IMR-90 (cell line): ENCODE measurements at regions not wholly inside any gene's neighbourhood (a gene's known extent, or its start where the extent isn't known, plus 50 kb on each side); places are given as distances from the start of the nearest gene placed in this dataset.

Experiments
- ATAC-seq: fragments of 200-7000 bp; cut with Tn5 transposase; 2 replicates; pipeline ENCODE4 v1.9.1; 2020; ENCODE audit warnings: low read depth, mild to moderate bottlenecking, moderate library complexity
- BruUV-seq: library from RNA; stranded (reverse); fragments of 400-500 nt; replicated peaks from 2 replicates; lab custom pipeline; 2021; lab: Mats Ljungman, UMichigan
- CTCF ChIA-PET: fragments of 300-600 bp; formaldehyde crosslinking; extraction: SDS; loops from one replicate; lab custom pipeline; 2021; ENCODE audit warnings: antibody characterized with exemption; lab: Yijun Ruan, JAX
- POLR2A ChIA-PET: fragments of 300-600 bp; sonication (Branson Sonifier 250); formaldehyde crosslinking; loops from one replicate; lab custom pipeline; 2022; ENCODE audit warnings: antibody characterized with exemption; ENCODE audit not compliant: unreplicated experiment; lab: Charles Lee
- DNase-seq: peaks from one replicate; pipeline ENCODE4 v3.0.0; 2013
- H2AFZ ChIP-seq: replicated peaks from 2 replicates; pipeline ENCODE3; 2013; ENCODE audit warnings: low read length, mild to moderate bottlenecking; ENCODE audit not compliant: poor library complexity
- H2AK5ac ChIP-seq: 2 replicates; pipeline ENCODE4 v1.6.1; 2013; ENCODE audit warnings: low read depth, low read length, inconsistent platforms
- H2AK9ac ChIP-seq: replicated peaks from 2 replicates; pipeline ENCODE3; 2013; ENCODE audit warnings: mild to moderate bottlenecking, low read depth, low read length, moderate library complexity; ENCODE audit not compliant: poor library complexity
- H2BK120ac ChIP-seq: 2 replicates; pipeline ENCODE4 v1.6.1; 2013; ENCODE audit warnings: low read depth, low read length, inconsistent platforms
- H2BK15ac ChIP-seq: 3 replicates; pipeline ENCODE4 v1.6.1; 2013; ENCODE audit warnings: low read depth, low read length, inconsistent platforms
- H2BK20ac ChIP-seq: 2 replicates; pipeline ENCODE4 v1.6.1; 2013; ENCODE audit warnings: low read depth, mild to moderate bottlenecking, inconsistent platforms, low read length, moderate library complexity
- H2BK5ac ChIP-seq: 2 replicates; pipeline ENCODE4 v1.6.1; 2013; ENCODE audit warnings: mild to moderate bottlenecking, low read depth, low read length, inconsistent platforms; ENCODE audit not compliant: poor library complexity, severe bottlenecking
- H3K14ac ChIP-seq: replicated peaks from 2 replicates; pipeline ENCODE4 v1.6.1; 2013; ENCODE audit warnings: low read depth, low read length, inconsistent platforms
- H3K18ac ChIP-seq: 2 replicates; pipeline ENCODE4 v1.6.1; 2013; ENCODE audit warnings: low read depth, low read length, control low read depth
- H3K23ac ChIP-seq: 2 replicates; pipeline ENCODE4 v1.6.1; 2013; ENCODE audit warnings: low read depth, low read length, inconsistent platforms
- H3K27ac ChIP-seq: 2 replicates; pipeline ENCODE4 v1.5.1; 2013; ENCODE audit warnings: mild to moderate bottlenecking, control low read depth, low read length; ENCODE audit not compliant: insufficient read depth
- H3K27me3 ChIP-seq: 2 replicates; pipeline ENCODE4 v1.6.1; 2013; ENCODE audit warnings: low read length; ENCODE audit not compliant: control insufficient read depth, insufficient read depth
- H3K36me3 ChIP-seq: 2 replicates; pipeline ENCODE4 v1.6.1; 2013; ENCODE audit warnings: low read length, mixed read lengths; ENCODE audit not compliant: control insufficient read depth, insufficient read depth
- H3K4ac ChIP-seq: 2 replicates; pipeline ENCODE4 v1.6.1; 2013; ENCODE audit warnings: low read depth, low read length, inconsistent platforms
- H3K4me1 ChIP-seq: 2 replicates; pipeline ENCODE4 v1.6.1; 2013; ENCODE audit warnings: low read length, mixed read lengths; ENCODE audit not compliant: control insufficient read depth, insufficient read depth
- H3K4me2 ChIP-seq: 2 replicates; pipeline ENCODE4 v1.6.1; 2013; ENCODE audit warnings: low read depth, mild to moderate bottlenecking, control low read depth, low read length, moderate library complexity
- H3K4me3 ChIP-seq: 2 replicates; pipeline ENCODE4 v1.5.1; 2013; ENCODE audit warnings: low read depth, mild to moderate bottlenecking, control low read depth, low read length, moderate library complexity; ENCODE audit not compliant: insufficient read depth
- H3K56ac ChIP-seq: 2 replicates; pipeline ENCODE4 v1.6.1; 2013; ENCODE audit warnings: low read length, inconsistent platforms; ENCODE audit not compliant: insufficient read depth; ENCODE audit errors: extremely low read depth
- H3K79me1 ChIP-seq, 2 experiments: 2 replicates each; pipeline ENCODE4 v1.6.1; 2013; ENCODE audit warnings: low read length in 2 of 2, inconsistent platforms in 1 of 2, low read depth in 1 of 2
- H3K9ac ChIP-seq: 2 replicates; pipeline ENCODE4 v1.6.1; 2013; ENCODE audit warnings: low read depth, low read length, control low read depth
- H3K9me1 ChIP-seq: 2 replicates; pipeline ENCODE4 v1.6.1; 2013; ENCODE audit warnings: low read length, inconsistent platforms; ENCODE audit not compliant: insufficient read depth
- H3K9me3 ChIP-seq: 2 replicates; pipeline ENCODE4 v1.6.1; 2013; ENCODE audit warnings: low read length; ENCODE audit not compliant: control insufficient read depth, insufficient read depth
- H4K20me1 ChIP-seq: 2 replicates; pipeline ENCODE4 v1.6.1; 2013; ENCODE audit warnings: low read length, inconsistent platforms; ENCODE audit not compliant: insufficient read depth
- H4K5ac ChIP-seq: 2 replicates; pipeline ENCODE4 v1.6.1; 2013; ENCODE audit warnings: mild to moderate bottlenecking, low read depth, low read length, control low read depth
- H4K8ac ChIP-seq, 2 experiments: 2 replicates each; pipeline ENCODE4 v1.6.1; 2013; ENCODE audit warnings: low read depth in 2 of 2, low read length in 2 of 2, control low read depth in 1 of 2, inconsistent platforms in 1 of 2
- H4K91ac ChIP-seq: 2 replicates; pipeline ENCODE4 v1.6.1; 2013; ENCODE audit warnings: low read depth, low read length, inconsistent platforms; ENCODE audit not compliant: insufficient read depth
- CEBPB ChIP-seq: IDR thresholded peaks from 2 replicates; pipeline ENCODE4 v1.6.1; 2012; ENCODE audit warnings: low read depth, low read length, improper control_type of control experiment
- WGBS, 2 experiments: methylation state at CpG; one replicate each; pipeline versions ENCODE4 v1.1.5 to v1.1.7; 2013; ENCODE audit warnings: missing lambda C conversion rate in 2 of 2; ENCODE audit not compliant: insufficient read length in 1 of 2; ENCODE audit errors: extremely low coverage in 2 of 2; 5-methylcytosine and 5-hydroxymethylcytosine counted together
- dilution Hi-C: fragments of 300-500 bp; cut with HindIII; formaldehyde crosslinking; loops from one replicate; pipeline ENCODE4 v1.14.3; 2018; ENCODE audit warnings: low sequenced_read_pairs; ENCODE audit not compliant: unreplicated experiment
- in situ Hi-C: fragments of 300-500 bp; cut with MboI; formaldehyde crosslinking; loops from 3 replicates; pipeline ENCODE4 v1.14.3; 2019; ENCODE audit warnings: low sequenced_read_pairs, inconsistent platforms, mixed read lengths
- intact Hi-C: fragments of 100-400 bp; cut with micrococcal nuclease; formaldehyde crosslinking; loops from 2 replicates; pipeline ENCODE4 v1.10.0; 2022

- no peak for TF ChIP-seq CEBPB
- Histone ChIP-seq H3K4me3 (no peak overlapping the region), H3K9me3 (0 out of 2 replicates have a peak, but pooled peaks cover 2% of the 10 kb centered on the region), H3K79me1 (no peaks in the 10 kb centered on the region), H2AFZ (no peak overlapping the region), H3K4me2 (no peak overlapping the region), H2BK120ac (no peak overlapping the region), H3K4me1 (no peaks in the 10 kb centered on the region), H3K4ac (no peak overlapping the region), H2BK15ac (no peak overlapping the region), H3K27me3 (peaks cover 40% of the 10 kb centered on the region), H3K9ac (no peak overlapping the region), H3K56ac (no peak overlapping the region), H4K91ac (no peak overlapping the region), H2AK5ac (no peak overlapping the region), H3K18ac (no peak overlapping the region), H4K5ac (no peak overlapping the region), H4K20me1 (no peaks in the 10 kb centered on the region), H3K36me3 (no peaks in the 10 kb centered on the region), H3K27ac (no peak overlapping the region), H4K8ac (no peak overlapping the region), H3K14ac (no peak overlapping the region), H3K23ac (no peak overlapping the region), H2AK9ac (no peak overlapping the region), H3K9me1 (no peaks in the 10 kb centered on the region), H2BK5ac (no peak overlapping the region), H2BK20ac (no peak overlapping the region)
- no TSS peak for BruUV-seq
- in situ Hi-C loops, result no loop called here
- ATAC-seq (no peak), DNase-seq (no peak)
- intact Hi-C loops, result no loop called here
- CTCF ChIA-PET, result no interaction called here
- WGBS, 2 experiments, result 92% methylated on average over 14 of the region's 19 CpGs; no CpG with 5 or more reads in 1 of the 2 experiments
- dilution Hi-C loops, result no loop called here
- POLR2A ChIA-PET, result no interaction called here
Observed at GRCh38 chr16:86062271-86062965, 163.5 kb downstream of the IRF8 start.
